HEK293 (cell line): ENCODE measurements at regions not wholly inside any gene's neighbourhood (a gene's known extent, or its start where the extent isn't known, plus 50 kb on each side); places are given as distances from the start of the nearest gene placed in this dataset.

Experiments
- CTCF ChIP-seq: fragments of 450-650 bp; formaldehyde crosslinking; IDR thresholded peaks from 2 replicates; pipeline ENCODE4 v1.5.1; 2016; ENCODE audit warnings: missing biosample characterization, missing genetic modification characterization
- KLF8 ChIP-seq: fragments of 450-650 bp; formaldehyde crosslinking; IDR thresholded peaks from 2 replicates; pipeline ENCODE4 v1.5.1; 2016; ENCODE audit warnings: missing biosample characterization, missing genetic modification characterization
- MEIS1 ChIP-seq: sonication (generic); formaldehyde crosslinking; IDR thresholded peaks from 2 replicates; pipeline ENCODE4 v1.8.1; 2022; ENCODE audit warnings: missing genetic modification reagents, mild to moderate bottlenecking, borderline replicate concordance
- REST ChIP-seq: fragments of 450-650 bp; formaldehyde crosslinking; IDR thresholded peaks from 2 replicates; pipeline ENCODE4 v1.5.1; 2016; ENCODE audit warnings: missing biosample characterization, missing genetic modification characterization
- YY1 ChIP-seq: fragments of 450-650 bp; formaldehyde crosslinking; IDR thresholded peaks from 2 replicates; pipeline ENCODE4 v1.5.1; 2018; ENCODE audit warnings: missing biosample characterization, missing genetic modification characterization
- ZBTB7A ChIP-seq: fragments of 450-650 bp; formaldehyde crosslinking; IDR thresholded peaks from 2 replicates; pipeline ENCODE4 v1.5.1; 2016; ENCODE audit warnings: low read depth, missing biosample characterization, missing genetic modification characterization
- ZBTB8A ChIP-seq: fragments of 450-650 bp; formaldehyde crosslinking; IDR thresholded peaks from 2 replicates; pipeline ENCODE4 v1.5.1; 2016; ENCODE audit warnings: missing biosample characterization, missing genetic modification characterization
- ZNF248 ChIP-seq: fragments of 450-650 bp; formaldehyde crosslinking; IDR thresholded peaks from 2 replicates; pipeline ENCODE4 v1.5.1; 2017; ENCODE audit warnings: missing biosample characterization, missing genetic modification characterization
- ZNF362 ChIP-seq: fragments of 450-650 bp; formaldehyde crosslinking; IDR thresholded peaks from 2 replicates; pipeline ENCODE4 v1.5.1; 2016; ENCODE audit warnings: missing biosample characterization, missing genetic modification characterization
- ZNF488 ChIP-seq: fragments of 450-650 bp; formaldehyde crosslinking; IDR thresholded peaks from 2 replicates; pipeline ENCODE4 v1.5.1; 2016; ENCODE audit warnings: missing biosample characterization, missing genetic modification characterization

GRCh38 chr7:97305589-97305988 lies 188.1 kb downstream of the SDHAF3 start:
- no peak for TF ChIP-seq ZNF488 (tag by site-specific recombination)
- no peak for TF ChIP-seq YY1 (tag by site-specific recombination)
- no peak for TF ChIP-seq ZNF248 (tag by site-specific recombination)
- TF ChIP-seq ZBTB8A (tag by site-specific recombination) = no peak
- no peak for TF ChIP-seq CTCF (tag by site-specific recombination)
- no peak for TF ChIP-seq ZNF362 (tag by site-specific recombination)
- TF ChIP-seq REST (tag by site-specific recombination) = no peak
- TF ChIP-seq KLF8 = no peak
- TF ChIP-seq MEIS1 (CRISPR knock-in tag) = no peak
- no peak for TF ChIP-seq ZBTB7A (tag by site-specific recombination)
